ENCODE measurements at regions not wholly inside any gene's neighbourhood (a gene's known extent, or its start where the extent isn't known, plus 50 kb on each side); places are given as distances from the start of the nearest gene placed in this dataset.

DNA sequence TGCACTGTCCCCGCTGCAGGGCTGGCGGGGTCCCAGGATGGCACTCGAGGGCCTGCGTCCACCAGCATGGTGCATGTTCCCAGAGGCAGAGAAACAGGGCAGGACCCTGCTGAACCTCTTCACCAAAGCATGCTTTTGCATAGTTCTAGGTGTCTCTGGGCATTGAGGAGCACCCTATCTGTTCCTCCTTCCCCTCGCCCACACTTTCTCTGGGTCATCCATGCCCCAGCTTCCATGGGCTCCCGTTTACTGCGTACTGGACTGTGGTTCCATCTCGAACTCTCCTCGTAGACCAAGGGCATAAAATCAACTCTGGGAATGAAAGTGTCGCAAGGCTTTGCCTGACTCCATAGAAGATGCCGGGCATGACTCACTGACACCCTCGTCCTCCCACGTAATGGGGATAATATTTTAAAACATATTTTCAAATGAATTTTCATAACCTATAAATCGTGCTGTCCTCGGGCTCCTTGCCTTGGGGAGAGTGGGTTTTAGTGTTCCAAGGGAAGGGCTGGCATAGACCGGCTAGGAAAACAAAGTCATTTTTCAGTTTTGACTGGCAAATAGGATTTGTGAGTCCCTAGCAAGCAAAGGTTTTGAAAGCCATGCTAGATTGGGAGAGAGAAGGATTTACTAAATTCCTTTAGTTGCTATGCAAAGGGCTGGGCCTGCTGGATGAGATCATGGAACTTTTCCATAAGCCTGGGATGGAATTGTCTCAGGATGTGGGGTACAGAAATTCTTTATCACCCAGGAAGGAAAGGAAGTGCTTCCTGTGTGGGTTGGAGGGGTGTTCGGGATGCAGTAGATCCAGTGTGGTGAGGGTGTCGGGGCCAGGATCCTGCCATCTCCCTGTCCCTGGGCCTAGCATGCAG, 498.7 kb upstream of the MKI67 start:
- H3K4me3 ChIP-seq (ENCODE audit: low read length), result no peak overlapping the region
- DNase-seq (ENCODE audit: low read depth), result no peak
- TF ChIP-seq CTCF (conservative IDR thresholded peaks at IDR 0.05; ENCODE audit: low read depth, low read length), result no peak

GRCh38 chr10:128625926-128626325, 499.7 kb upstream of the MKI67 start:
- no peak for DNase-seq (ENCODE audit: low read depth)
- TF ChIP-seq CTCF (conservative IDR thresholded peaks at IDR 0.05; ENCODE audit: low read depth, low read length), result no peak
- H3K4me3 ChIP-seq (ENCODE audit: low read length), result no peak overlapping the region

- no peak for TF ChIP-seq CTCF (conservative IDR thresholded peaks at IDR 0.05; ENCODE audit: low read depth, low read length)
- DNase-seq (ENCODE audit: low read depth), result no peak
- no peak overlapping the region for H3K4me3 ChIP-seq (ENCODE audit: low read length)
These were observed 500.3 kb upstream of the MKI67 start for GRCh38 chr10:128626397-128627000.

DNA sequence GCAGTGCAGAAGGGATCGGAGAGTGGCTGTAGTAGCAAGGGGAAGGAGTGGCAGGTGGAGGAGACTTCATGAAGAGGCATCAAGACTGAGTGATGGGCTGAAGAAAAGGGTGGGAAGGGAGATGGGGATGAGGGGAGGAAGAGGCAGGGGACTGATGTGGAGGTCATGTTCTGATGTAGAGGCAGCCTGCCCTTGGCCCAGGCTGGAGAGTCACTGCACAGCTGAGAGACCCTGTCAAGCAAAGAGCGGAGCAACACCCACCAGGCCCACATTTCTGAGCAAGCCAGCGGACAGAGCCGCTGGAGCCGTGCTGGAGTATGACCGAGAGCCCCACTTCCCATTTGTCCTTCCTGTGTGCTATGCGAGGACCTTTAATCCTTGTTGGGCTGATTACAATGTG, 501.6 kb upstream of the MKI67 start:
- no peak overlapping the region for H3K4me3 ChIP-seq (ENCODE audit: low read length)
- TF ChIP-seq CTCF (conservative IDR thresholded peaks at IDR 0.05; ENCODE audit: low read depth, low read length), result no peak
- no peak for DNase-seq (ENCODE audit: low read depth)

GRCh38 chr10:128628252-128628651, 502.0 kb upstream of the MKI67 start:
- no peak overlapping the region for H3K4me3 ChIP-seq (ENCODE audit: low read length)
- TF ChIP-seq CTCF (conservative IDR thresholded peaks at IDR 0.05; ENCODE audit: low read depth, low read length), result no peak
- DNase-seq (ENCODE audit: low read depth), result no peak

DNA sequence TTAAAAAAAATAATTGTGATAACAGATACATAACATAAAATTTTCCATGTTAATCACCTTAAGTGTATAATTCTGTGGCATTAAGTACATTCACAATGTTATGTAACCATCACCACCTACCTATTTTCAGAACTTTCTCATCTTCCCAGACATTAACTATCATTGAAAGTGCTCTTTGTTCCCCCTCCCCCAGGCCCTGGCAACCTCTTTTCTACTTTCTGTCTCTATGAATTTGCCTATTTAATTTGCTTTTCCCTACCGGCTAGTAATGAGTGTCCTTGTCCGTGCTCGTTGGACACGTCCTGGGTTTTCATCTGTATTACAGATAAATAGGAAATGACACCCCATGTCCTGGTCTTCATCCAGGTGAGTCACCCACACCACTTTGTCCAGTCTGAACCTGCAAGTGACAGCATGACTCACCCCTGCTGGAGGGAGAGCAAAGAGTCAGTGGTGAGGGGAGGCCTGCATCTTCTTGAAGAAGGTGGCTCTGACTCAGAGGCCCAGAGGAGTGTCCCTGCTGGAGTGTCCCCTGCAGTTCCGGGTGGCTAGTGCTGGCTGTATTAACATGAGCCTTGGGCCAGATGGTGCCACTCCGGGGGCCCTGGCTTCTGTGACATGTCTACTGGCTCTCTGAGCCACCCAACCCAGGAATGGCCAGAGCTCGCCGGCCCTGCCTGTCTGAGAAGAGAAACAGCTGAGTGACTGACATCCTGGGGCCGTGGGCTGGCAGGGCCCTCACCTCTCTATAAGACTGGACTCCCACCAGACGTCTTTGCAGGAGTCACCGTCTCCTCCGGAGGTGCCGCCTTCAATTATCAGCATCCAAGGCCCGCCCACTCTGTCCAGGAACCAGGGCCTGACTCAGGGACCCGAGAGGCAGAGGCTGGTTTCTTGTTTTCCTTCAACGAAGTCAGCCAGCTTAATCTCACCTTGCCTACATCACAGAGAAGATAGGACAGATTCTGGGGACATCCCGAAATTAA, 503.2 kb upstream of the MKI67 start:
- TF ChIP-seq CTCF (conservative IDR thresholded peaks at IDR 0.05; ENCODE audit: low read depth, low read length), result no peak
- DNase-seq (ENCODE audit: low read depth), result no peak

More for the DNA sequence above, 503.2 kb upstream of the MKI67 start:
- H3K4me3 ChIP-seq (ENCODE audit: low read length), result no peak overlapping the region
